ENCODE measurements at regions not wholly inside any gene's neighbourhood (a gene's known extent, or its start where the extent isn't known, plus 50 kb on each side); places are given as distances from the start of the nearest gene placed in this dataset.

GRCh38 chr4:159606835-159607234, 504.0 kb downstream of the RAPGEF2 start:
- TF ChIP-seq, protein P1, sequence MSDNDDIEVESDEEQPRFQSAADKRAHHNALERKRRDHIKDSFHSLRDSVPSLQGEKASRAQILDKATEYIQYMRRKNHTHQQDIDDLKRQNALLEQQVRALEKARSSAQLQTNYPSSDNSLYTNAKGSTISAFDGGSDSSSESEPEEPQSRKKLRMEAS (IDR thresholded peaks at IDR 0.05), result no peak
- TF ChIP-seq RBBP5 (IDR thresholded peaks at IDR 0.05; ENCODE audit: borderline replicate concordance, low read depth, low read length) (no peak), TAF1 (IDR thresholded peaks at IDR 0.05; ENCODE audit: low read depth, low read length) (no peak), POLR2AphosphoS5 (IDR thresholded peaks at IDR 0.05; ENCODE audit: low read depth, low read length) (no peak), HDAC6 (IDR thresholded peaks at IDR 0.05; ENCODE audit: low read depth, low read length) (no peak), NANOG (IDR thresholded peaks at IDR 0.05; ENCODE audit: insufficient read depth, low read depth, low read length, poor library complexity, severe bottlenecking) (no peak)
- TF ChIP-seq, protein P2, sequence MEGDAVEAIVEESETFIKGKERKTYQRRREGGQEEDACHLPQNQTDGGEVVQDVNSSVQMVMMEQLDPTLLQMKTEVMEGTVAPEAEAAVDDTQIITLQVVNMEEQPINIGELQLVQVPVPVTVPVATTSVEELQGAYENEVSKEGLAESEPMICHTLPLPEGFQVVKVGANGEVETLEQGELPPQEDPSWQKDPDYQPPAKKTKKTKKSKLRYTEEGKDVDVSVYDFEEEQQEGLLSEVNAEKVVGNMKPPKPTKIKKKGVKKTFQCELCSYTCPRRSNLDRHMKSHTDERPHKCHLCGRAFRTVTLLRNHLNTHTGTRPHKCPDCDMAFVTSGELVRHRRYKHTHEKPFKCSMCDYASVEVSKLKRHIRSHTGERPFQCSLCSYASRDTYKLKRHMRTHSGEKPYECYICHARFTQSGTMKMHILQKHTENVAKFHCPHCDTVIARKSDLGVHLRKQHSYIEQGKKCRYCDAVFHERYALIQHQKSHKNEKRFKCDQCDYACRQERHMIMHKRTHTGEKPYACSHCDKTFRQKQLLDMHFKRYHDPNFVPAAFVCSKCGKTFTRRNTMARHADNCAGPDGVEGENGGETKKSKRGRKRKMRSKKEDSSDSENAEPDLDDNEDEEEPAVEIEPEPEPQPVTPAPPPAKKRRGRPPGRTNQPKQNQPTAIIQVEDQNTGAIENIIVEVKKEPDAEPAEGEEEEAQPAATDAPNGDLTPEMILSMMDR (IDR thresholded peaks at IDR 0.05; ENCODE audit: control extremely low read depth in 1 of 3, insufficient read depth in 1 of 3, low read depth in 1 of 3, low read length in 3 of 3), result no peak

Measured in H1 (cell line).